Putamen (tissue), 1 donor: ENCODE measurements at regions not wholly inside any gene's neighbourhood (a gene's known extent, or its start where the extent isn't known, plus 50 kb on each side); places are given as distances from the start of the nearest gene placed in this dataset.
"Not testable (repeated sequence)": the region's sequence is repeated elsewhere in the genome, so short reads cannot be mapped to it uniquely, and the experiment has no call there.

Source experiments
- DNase-seq: peaks from one replicate; pipeline ENCODE4 v3.0.0-alpha.2; 2016; ENCODE audit warnings: low spot score

- no peak for DNase-seq
Observed at GRCh38 chr16:29182501-29182900, 197.6 kb downstream of the LAT start.

GRCh38 chr16:29181921-29182411 is 197.1 kb downstream of the LAT start:
- not testable (repeated sequence) for DNase-seq

GRCh38 chr16:29181254-29181780 is 196.5 kb downstream of the LAT start:
- DNase-seq = not testable (repeated sequence)

- DNase-seq = not testable (repeated sequence)
Observed at GRCh38 chr16:29180206-29180600, 195.4 kb downstream of the LAT start.

GRCh38 chr16:29179401-29180205 is 194.8 kb downstream of the LAT start:
- not testable (repeated sequence) for DNase-seq

GRCh38 chr16:29177888-29178726 is 193.3 kb downstream of the LAT start:
- not testable (repeated sequence) for DNase-seq

GRCh38 chr16:29177203-29177887 is 192.5 kb downstream of the LAT start:
- DNase-seq = not testable (repeated sequence)

GRCh38 chr16:29176822-29177202 is 192.0 kb downstream of the LAT start:
- not testable (repeated sequence) for DNase-seq

GRCh38 chr16:29176154-29176470 is 191.3 kb downstream of the LAT start:
- not testable (repeated sequence) for DNase-seq

- DNase-seq = not testable (repeated sequence)
Observed at GRCh38 chr16:29175411-29176153, 190.7 kb downstream of the LAT start.

GRCh38 chr16:29173371-29174305 is 188.8 kb downstream of the LAT start:
- DNase-seq = not testable (repeated sequence)

GRCh38 chr16:29172098-29172724 is 187.4 kb downstream of the LAT start:
- DNase-seq = not testable (repeated sequence)

GRCh38 chr16:29171296-29171695 is 186.4 kb downstream of the LAT start:
- DNase-seq = not testable (repeated sequence)

GRCh38 chr16:29170393-29171119 is 185.7 kb downstream of the LAT start:
- DNase-seq = not testable (repeated sequence)

GRCh38 chr16:29169295-29169994 is 184.6 kb downstream of the LAT start:
- not testable (repeated sequence) for DNase-seq

GRCh38 chr16:29168515-29169259 is 183.8 kb downstream of the LAT start:
- not testable (repeated sequence) for DNase-seq

GRCh38 chr16:29164442-29165089 is 179.7 kb downstream of the LAT start:
- DNase-seq = not testable (repeated sequence)
